Gastrocnemius medialis (tissue), 4 donors: ENCODE measurements at regions not wholly inside any gene's neighbourhood (a gene's known extent, or its start where the extent isn't known, plus 50 kb on each side); places are given as distances from the start of the nearest gene placed in this dataset.

Source experiments
- POLR2A ChIP-seq, 2 donors: fragments of 450-650 bp; IDR thresholded peaks; one replicate each; pipeline ENCODE4 v1.6.1; 2017; ENCODE audit warnings: antibody characterized with exemption in 2 of 2, mild to moderate bottlenecking in 2 of 2, moderate library complexity in 2 of 2
- TF ChIP-seq, protein P1 (sequence below), 5 experiments: fragments of 450-650 bp in 3 of 5; fragments of 200-600 bp in 2 of 5; sonication (generic) in 2 of 5; IDR thresholded peaks in 4 of 5; conservative IDR thresholded peaks in 1 of 5; 1 replicate in 4 of 5; 2 replicates in 1 of 5; pipeline ENCODE4 v1.5.1; 2016 to 2019; ENCODE audit warnings: antibody characterized with exemption in 5 of 5, mild to moderate bottlenecking in 3 of 5, moderate library complexity in 3 of 5

- TF ChIP-seq, protein P1, sequence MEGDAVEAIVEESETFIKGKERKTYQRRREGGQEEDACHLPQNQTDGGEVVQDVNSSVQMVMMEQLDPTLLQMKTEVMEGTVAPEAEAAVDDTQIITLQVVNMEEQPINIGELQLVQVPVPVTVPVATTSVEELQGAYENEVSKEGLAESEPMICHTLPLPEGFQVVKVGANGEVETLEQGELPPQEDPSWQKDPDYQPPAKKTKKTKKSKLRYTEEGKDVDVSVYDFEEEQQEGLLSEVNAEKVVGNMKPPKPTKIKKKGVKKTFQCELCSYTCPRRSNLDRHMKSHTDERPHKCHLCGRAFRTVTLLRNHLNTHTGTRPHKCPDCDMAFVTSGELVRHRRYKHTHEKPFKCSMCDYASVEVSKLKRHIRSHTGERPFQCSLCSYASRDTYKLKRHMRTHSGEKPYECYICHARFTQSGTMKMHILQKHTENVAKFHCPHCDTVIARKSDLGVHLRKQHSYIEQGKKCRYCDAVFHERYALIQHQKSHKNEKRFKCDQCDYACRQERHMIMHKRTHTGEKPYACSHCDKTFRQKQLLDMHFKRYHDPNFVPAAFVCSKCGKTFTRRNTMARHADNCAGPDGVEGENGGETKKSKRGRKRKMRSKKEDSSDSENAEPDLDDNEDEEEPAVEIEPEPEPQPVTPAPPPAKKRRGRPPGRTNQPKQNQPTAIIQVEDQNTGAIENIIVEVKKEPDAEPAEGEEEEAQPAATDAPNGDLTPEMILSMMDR (IDR thresholded peaks at IDR 0.05 in 4 of 5, conservative IDR thresholded peaks at IDR 0.05 in 1 of 5) = no peak
- TF ChIP-seq POLR2A (IDR thresholded peaks at IDR 0.05) = no peak
Observed at GRCh38 chr13:68895696-68896095, 1211.9 kb upstream of the ATXN8OS start.
